ENCODE measurements at regions not wholly inside any gene's neighbourhood (a gene's known extent, or its start where the extent isn't known, plus 50 kb on each side); places are given as distances from the start of the nearest gene placed in this dataset.

DNA sequence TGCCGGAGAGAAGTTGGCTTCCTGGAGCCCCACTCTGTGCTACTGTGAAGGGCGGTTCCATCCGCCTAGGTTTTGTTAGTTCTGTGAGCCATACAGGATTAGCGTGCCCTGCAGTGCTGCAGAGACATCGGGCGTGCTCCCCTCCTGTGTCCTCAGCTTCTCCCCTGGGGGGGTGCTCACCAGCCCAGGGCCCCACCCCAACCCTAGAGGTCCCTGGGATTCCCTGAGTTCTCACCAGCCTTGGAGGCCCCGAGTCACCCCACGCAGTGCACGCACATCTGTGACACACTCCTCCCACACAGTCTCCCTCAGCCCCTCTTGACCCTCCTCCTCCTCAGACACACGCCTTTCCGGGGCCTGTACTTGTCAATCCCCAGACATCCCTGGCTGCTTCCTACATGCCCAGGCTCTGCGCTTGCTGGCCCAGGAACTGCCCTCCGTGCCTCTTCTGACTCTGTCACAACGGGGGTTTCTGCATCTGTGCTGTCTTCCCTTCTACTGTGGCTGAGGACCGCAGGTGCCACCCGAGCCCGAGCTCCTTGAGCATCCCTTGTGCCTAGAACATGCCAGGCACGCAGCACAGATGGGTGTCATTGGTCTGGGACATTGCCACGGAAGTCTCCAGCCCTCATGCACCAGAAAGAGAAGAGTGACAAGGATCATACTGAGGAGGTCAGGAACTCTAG lies 123.2 kb upstream of the RPS6KA2 start:
- Histone ChIP-seq H3K27me3 (replicated peaks) (no peaks in the 10 kb centered on the region), H3K36me3 (replicated peaks) (no peaks in the 10 kb centered on the region), H3K4me3 (ENCODE audit: low read depth, low read length) (no peak overlapping the region), H3K27ac (no peak overlapping the region)
- DNase-seq, result no peak
- TF ChIP-seq, protein P1, sequence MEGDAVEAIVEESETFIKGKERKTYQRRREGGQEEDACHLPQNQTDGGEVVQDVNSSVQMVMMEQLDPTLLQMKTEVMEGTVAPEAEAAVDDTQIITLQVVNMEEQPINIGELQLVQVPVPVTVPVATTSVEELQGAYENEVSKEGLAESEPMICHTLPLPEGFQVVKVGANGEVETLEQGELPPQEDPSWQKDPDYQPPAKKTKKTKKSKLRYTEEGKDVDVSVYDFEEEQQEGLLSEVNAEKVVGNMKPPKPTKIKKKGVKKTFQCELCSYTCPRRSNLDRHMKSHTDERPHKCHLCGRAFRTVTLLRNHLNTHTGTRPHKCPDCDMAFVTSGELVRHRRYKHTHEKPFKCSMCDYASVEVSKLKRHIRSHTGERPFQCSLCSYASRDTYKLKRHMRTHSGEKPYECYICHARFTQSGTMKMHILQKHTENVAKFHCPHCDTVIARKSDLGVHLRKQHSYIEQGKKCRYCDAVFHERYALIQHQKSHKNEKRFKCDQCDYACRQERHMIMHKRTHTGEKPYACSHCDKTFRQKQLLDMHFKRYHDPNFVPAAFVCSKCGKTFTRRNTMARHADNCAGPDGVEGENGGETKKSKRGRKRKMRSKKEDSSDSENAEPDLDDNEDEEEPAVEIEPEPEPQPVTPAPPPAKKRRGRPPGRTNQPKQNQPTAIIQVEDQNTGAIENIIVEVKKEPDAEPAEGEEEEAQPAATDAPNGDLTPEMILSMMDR (IDR thresholded peaks at IDR 0.05; ENCODE audit: low read depth, low read length, missing control alignments), result no peak
- in situ Hi-C loops (cut with HindIII; ENCODE audit: low pct_ligation_motif_present, low sequenced_read_pairs), result no loop called here

DNA sequence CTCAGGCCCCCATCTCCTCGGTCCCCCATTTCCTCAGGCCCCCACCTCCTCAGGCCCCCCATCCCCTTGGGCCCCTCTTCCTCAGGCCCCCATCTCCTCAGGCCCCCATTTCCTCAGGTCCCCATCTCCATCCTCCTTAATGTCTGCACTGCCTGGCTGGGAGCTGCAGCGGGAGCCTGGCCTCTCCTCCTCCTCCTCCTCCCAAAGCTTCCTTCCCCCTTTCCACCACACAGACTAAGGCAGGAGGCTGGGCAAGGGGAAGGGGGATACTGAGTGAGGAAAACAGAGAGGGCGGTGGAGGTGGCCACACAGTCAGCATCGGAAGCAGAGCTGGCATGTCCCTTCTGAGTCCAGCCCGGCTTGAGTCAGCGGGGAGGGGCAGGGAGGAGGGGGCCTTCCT lies 122.6 kb upstream of the RPS6KA2 start:
- in situ Hi-C loops (cut with HindIII; ENCODE audit: low pct_ligation_motif_present, low sequenced_read_pairs), result no loop called here

DNA sequence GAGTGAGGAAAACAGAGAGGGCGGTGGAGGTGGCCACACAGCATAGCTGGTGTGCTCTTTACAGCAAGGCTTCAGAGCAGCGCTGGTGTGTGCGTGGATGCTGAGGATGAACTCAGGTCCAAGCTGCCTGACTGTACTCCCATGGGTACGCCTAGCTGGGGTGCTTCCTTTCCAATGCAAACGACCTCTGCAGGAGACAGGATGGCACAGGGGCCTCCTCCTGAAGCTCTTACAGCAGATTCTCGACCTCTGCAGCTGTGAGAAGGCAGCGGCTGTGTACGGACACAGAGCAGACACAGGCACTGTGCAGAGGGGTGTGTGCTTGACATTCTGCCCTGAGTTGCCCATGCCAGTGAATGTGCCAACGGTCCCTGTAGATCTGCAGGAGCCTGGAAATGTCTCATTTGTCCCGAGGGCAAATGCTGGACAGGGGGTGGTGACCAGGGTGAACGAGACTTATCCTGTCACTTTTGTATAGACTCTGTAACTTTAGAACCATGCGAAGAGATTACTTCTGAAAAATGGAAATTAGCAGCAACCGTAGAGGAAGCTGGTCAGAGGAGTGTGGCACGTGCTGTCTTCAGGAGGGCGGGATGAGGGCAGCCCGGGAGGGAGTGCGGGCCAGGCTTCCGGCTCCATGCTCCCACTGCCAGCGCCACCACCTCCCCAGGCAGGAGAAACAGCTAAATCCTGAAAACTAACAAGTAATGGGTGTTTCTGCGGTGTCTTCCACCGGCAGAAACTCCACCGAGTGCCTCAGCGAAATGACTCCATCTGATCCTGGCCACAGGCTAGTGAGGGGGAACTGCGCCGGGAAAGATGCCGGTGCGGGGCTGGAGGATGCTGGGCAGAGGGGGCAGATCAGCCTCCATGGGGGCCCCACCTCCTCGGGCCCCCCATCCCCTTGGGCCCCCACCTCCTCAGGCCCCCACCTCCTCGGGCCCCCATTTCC lies 120.9 kb upstream of the RPS6KA2 start:
- Histone ChIP-seq H3K27me3 (replicated peaks) (no peaks in the 10 kb centered on the region), H3K27ac (no peak overlapping the region), H3K4me3 (ENCODE audit: low read depth, low read length) (no peak overlapping the region), H3K36me3 (replicated peaks) (no peaks in the 10 kb centered on the region)
- in situ Hi-C loops (cut with HindIII; ENCODE audit: low pct_ligation_motif_present, low sequenced_read_pairs), result no loop called here
- TF ChIP-seq, protein P1 (IDR thresholded peaks at IDR 0.05; ENCODE audit: low read depth, low read length, missing control alignments), result no peak
- no peak for DNase-seq

More for the DNA sequence above, 122.6 kb upstream of the RPS6KA2 start:
- Histone ChIP-seq H3K27me3 (replicated peaks) (no peaks in the 10 kb centered on the region), H3K36me3 (replicated peaks) (no peaks in the 10 kb centered on the region), H3K4me3 (ENCODE audit: low read depth, low read length) (no peak overlapping the region), H3K27ac (no peak overlapping the region)
- TF ChIP-seq, protein P1 (IDR thresholded peaks at IDR 0.05; ENCODE audit: low read depth, low read length, missing control alignments), result no peak
- DNase-seq, result no peak

DNA sequence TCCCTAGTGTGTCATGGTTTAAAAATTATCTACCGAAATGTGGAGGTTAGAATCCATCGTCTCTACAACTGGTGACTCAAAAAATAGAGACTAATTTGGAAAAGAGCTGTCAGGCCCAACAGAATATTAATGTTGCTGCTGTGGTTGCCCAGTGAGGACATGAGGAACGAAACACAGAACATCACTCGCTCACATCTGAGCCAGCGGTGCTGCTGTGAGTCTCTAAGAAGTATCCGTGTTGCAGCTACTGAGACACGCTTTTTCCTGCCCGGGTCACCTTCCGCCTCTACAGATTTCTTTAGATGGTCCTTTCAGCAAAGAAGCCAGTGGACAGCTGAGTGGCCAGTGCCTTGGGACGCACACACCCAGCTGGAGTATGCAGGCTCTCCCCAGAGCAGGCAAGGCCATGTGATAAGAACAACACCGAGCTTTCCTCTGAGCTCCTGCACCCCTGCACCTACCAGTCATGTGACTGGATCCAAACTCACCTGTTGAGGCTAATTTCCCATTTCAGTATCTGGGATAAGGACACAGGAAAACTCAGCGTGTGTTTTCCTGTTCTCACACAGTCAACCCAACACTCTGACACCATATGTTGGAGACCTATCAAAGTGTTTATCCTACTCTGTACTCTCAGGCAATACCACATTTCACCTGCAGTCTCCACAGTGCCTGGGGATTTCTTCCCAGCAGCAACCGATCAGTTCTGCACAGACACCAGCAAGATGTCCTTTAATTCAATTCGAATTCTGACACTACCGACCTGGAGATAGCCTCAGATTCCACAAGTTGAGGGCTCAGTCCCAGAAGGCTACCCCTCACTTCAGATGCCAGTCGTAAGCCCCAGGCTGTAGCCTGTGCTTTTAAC lies 119.0 kb upstream of the RPS6KA2 start:
- no peak overlapping the region for H3K4me3 ChIP-seq (ENCODE audit: low read depth, low read length)
- H3K36me3 ChIP-seq (replicated peaks), result no peaks in the 10 kb centered on the region
- no peaks in the 10 kb centered on the region for H3K27me3 ChIP-seq (replicated peaks)
- no peak for DNase-seq
- no peak overlapping the region for H3K27ac ChIP-seq
- in situ Hi-C loops (cut with HindIII; ENCODE audit: low pct_ligation_motif_present, low sequenced_read_pairs), result no loop called here
- TF ChIP-seq, protein P1 (IDR thresholded peaks at IDR 0.05; ENCODE audit: low read depth, low read length, missing control alignments), result peak; percentile 15

DNA sequence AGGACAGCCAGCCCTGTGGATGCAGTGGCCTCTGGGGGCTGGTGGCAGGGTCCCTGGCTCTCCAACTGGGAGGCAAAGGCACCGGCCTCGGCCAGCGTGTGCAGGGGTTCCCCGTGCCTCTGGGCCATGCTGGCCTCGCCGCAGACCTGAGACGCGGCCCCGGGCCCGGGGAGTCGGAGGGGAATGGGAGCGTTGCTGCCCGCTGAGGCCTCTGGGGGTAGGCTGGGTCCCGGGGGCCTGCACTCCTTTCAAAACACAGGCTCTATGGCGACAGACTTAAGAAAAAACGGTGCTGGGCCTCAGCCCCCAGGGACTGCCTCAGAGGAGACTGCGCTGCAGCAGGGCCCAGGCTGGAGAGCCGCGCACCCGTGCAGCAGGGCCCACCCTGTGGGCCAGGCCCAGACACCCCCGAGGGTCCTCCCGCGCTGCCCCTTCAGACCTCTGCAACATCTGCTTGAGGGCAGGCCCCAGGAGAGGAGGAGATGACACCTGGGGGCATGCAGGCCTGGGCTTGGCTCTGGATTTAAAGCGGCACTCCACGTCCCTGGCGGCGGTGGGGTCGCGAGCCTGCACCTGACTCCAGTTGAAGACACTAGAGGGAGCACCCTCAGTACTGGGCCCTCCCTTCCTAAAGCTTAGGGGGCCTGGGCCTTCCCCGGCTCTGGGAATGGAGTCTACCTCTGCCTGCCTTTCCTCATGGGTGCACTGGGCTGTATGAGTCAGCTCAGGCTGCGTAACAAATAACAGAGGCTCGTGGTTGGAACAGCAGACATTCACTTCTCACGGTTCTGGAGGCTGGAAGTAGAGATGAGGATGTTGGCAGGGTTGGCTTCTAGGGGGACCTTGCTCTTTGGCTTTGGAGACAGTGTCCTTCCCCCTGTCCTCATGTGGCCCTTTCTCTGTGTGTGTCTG lies 117.4 kb upstream of the RPS6KA2 start:
- in situ Hi-C loops (cut with HindIII; ENCODE audit: low pct_ligation_motif_present, low sequenced_read_pairs), result no loop called here
- TF ChIP-seq, protein P1 (IDR thresholded peaks at IDR 0.05; ENCODE audit: low read depth, low read length, missing control alignments), result no peak
- no peak overlapping the region for H3K4me3 ChIP-seq (ENCODE audit: low read depth, low read length)
- H3K36me3 ChIP-seq (replicated peaks), result no peaks in the 10 kb centered on the region
- H3K27ac ChIP-seq, result no peak overlapping the region
- no peak for DNase-seq
- H3K27me3 ChIP-seq (replicated peaks), result no peaks in the 10 kb centered on the region
